Mucosa of descending colon (tissue), 3 donors: ENCODE measurements at regions not wholly inside any gene's neighbourhood (a gene's known extent, or its start where the extent isn't known, plus 50 kb on each side); places are given as distances from the start of the nearest gene placed in this dataset.
"Not testable (repeated sequence)": the region's sequence is repeated elsewhere in the genome, so short reads cannot be mapped to it uniquely, and the experiment has no call there.

ENCODE experiments used
- ATAC-seq: fragments of 200-7000 bp; cut with Tn5 transposase; one replicate; pipeline ENCODE4 v1.9.1; 2020; ENCODE audit warnings: mild to moderate bottlenecking, moderate library complexity
- DNase-seq, 3 donors: peaks; one replicate each; pipeline ENCODE4 v3.0.0-alpha.2; 2020
- H3K36me3 ChIP-seq: fragments of 200-600 bp; one replicate; pipeline ENCODE4 v1.8.0; 2021; ENCODE audit warnings: low read depth, mild to moderate bottlenecking
- H3K4me1 ChIP-seq: fragments of 200-600 bp; one replicate; pipeline ENCODE4 v1.8.0; 2021; ENCODE audit warnings: low read depth, mild to moderate bottlenecking
- H3K4me3 ChIP-seq: fragments of 200-600 bp; one replicate; pipeline ENCODE4 v1.8.0; 2021; ENCODE audit warnings: mild to moderate bottlenecking
- H3K9me3 ChIP-seq: fragments of 200-600 bp; one replicate; pipeline ENCODE4 v1.8.0; 2021; ENCODE audit warnings: mild to moderate bottlenecking
- CTCF ChIP-seq: fragments of 200-600 bp; IDR thresholded peaks from one replicate; pipeline ENCODE4 v1.8.0; 2022; ENCODE audit warnings: antibody characterized with exemption, mild to moderate bottlenecking
- intact Hi-C, 2 donors: fragments of 100-400 bp; cut with DNase I in 1 of 2; cut with micrococcal nuclease in 1 of 2; formaldehyde crosslinking; loops; one replicate each; pipeline versions ENCODE4 v1.11.0 to v1.11.1; 2022; cut with DNase I, micrococcal nuclease
- donor health status: DM: no; HTN: no; CAD: no; lungs with moderate emphysema.
- donor health status: DM: no; HTN: no; CAD: no.
- donor health status: DM: no; HTN: yes; CAD: no.

GRCh38 chr2:240383099-240383758 is 52.2 kb upstream of the GPC1 start:
- Histone ChIP-seq H3K36me3 (no peaks in the 10 kb centered on the region), H3K9me3 (no peaks in the 10 kb centered on the region), H3K4me3 (no peak overlapping the region), H3K4me1 (no peaks in the 10 kb centered on the region)
- no peak for TF ChIP-seq CTCF
- DNase-seq (peak in 1 of 3 donors; percentile 22), ATAC-seq (no peak)
- intact Hi-C loops = no loop called here

- no peak for TF ChIP-seq CTCF
- ATAC-seq = no peak
- intact Hi-C loops = no loop called here
- Histone ChIP-seq H3K4me1 (no peaks in the 10 kb centered on the region), H3K9me3 (no peaks in the 10 kb centered on the region), H3K36me3 (no peaks in the 10 kb centered on the region), H3K4me3 (no peak overlapping the region)
- DNase-seq = peak in 1 of 3 donors; percentile 35
Observed at GRCh38 chr2:240383871-240384700, 51.4 kb upstream of the GPC1 start.

- Histone ChIP-seq H3K36me3 (no peaks in the 10 kb centered on the region), H3K4me1 (no peaks in the 10 kb centered on the region), H3K9me3 (no peaks in the 10 kb centered on the region), H3K4me3 (no peak overlapping the region)
- ATAC-seq = no peak
- DNase-seq = peak in 2 of 3 donors; percentile 5 to 28
- no peak for TF ChIP-seq CTCF
- intact Hi-C loops = no loop called here
Observed at GRCh38 chr2:240384711-240385450, 50.6 kb upstream of the GPC1 start.

GRCh38 chr2:240385451-240386161 is 49.9 kb upstream of the GPC1 start:
- DNase-seq (peak in 2 of 3 donors; percentile 10 to 43), ATAC-seq (peak; percentile 14)
- H3K9me3 ChIP-seq, H3K4me1 ChIP-seq, intact Hi-C loops, H3K36me3 ChIP-seq, H3K4me3 ChIP-seq: not testable (repeated sequence)
